GM19372 (cell line): ENCODE measurements at regions not wholly inside any gene's neighbourhood (a gene's known extent, or its start where the extent isn't known, plus 50 kb on each side); places are given as distances from the start of the nearest gene placed in this dataset.
"Not testable (repeated sequence)": the region's sequence is repeated elsewhere in the genome, so short reads cannot be mapped to it uniquely, and the experiment has no call there.

Experiments used
- ATAC-seq: cut with Tn5 transposase; IDR thresholded peaks from one replicate; pipeline ENCODE4 v1.9.1; 2021; ENCODE audit warnings: mild to moderate bottlenecking, low read depth, moderate library complexity; ENCODE audit not compliant: unreplicated experiment

GRCh38 chr21:43291347-43291950, 122.6 kb downstream of the CRYAA start:
- no peak for ATAC-seq

- ATAC-seq: no peak
Observed at GRCh38 chr21:43290421-43291346, 121.9 kb downstream of the CRYAA start.

DNA sequence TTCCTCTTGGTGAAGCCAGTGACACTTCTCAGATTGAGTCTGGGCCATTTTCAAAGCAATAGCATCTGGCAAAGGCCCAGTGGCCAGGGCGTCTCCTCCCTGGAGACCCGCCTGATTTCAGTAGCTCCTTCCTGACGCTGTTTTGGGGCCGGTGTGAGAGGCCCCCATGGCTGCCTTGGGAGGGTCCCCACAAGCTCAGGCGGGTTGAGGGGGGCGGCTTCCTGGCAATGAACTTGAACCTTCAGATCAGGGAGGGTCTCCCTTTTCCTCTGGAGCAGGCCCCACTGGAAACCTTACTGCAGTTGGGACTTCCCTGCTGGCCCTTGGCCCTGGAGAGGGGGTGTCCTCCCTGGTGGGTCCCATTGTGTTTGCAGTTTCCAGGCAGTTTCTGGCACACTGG, 121.2 kb downstream of the CRYAA start:
- ATAC-seq: no peak

DNA sequence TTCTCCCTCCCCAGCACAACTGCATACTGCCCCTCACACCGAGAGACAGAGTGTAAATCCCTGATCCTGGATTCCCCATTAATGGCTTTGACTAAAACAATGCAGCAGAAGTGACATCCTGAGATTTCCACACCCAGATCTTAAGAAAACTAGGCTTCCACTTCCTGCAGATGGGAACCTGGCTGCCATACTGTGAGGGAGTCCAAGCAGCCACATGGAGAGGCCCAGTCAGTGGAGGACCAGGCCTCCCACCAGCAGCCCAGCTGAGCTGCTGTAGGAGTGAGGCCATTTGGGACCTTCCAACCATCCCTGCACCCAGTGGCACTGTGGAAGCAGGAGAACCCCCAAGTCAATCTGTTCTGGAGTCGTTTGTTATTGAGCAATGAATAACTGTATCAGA, 120.6 kb downstream of the CRYAA start:
- no peak for ATAC-seq

DNA sequence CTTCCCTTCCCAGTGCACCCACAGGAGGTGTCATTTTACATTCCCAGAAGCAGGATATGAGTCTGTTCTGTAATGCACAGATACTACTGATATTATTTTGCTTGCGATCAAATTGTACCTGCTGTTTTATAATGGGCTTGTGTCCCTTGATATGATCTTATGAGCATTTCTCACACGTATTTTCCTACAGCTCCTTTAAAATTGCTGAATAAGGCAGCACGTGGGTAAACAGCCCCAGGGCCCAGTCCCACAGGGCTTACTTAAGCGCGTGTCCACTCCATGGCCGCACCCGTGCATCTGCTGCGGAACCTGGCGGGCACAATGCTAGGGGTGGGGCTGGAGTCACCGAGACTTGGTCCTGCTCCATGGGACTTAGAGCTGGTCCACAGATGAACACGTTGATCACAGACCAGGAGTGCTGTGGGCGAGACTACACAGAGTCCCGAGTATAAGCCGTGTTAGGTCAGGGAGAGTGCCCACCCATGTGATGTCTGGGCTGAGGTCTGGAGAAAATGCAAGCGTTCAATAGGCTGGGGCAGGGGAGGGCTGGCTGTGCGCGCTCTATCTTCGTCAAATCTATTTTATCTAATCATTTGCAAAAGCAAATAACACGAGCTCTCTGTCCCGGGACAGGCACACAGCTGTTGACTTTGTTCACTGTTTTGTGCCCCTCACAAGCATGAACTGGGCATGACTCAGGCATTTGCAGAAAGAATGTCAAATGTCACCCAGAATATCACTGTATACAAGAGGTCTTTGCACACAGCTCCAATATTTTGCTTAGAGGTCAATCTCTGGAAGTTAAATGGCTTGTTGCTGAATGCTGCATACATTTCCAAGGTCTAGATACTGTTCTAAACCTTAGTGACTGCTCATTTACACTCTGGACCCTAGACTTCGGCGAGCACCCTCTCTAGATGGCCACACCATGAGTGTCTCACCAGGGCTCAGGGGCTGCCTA, 119.3 kb downstream of the CRYAA start:
- no peak for ATAC-seq

- ATAC-seq: no peak
Observed at GRCh38 chr21:43287111-43287760, 118.4 kb downstream of the CRYAA start.

- ATAC-seq: no peak
Observed at GRCh38 chr21:43286196-43286595, 117.4 kb downstream of the CRYAA start.

DNA sequence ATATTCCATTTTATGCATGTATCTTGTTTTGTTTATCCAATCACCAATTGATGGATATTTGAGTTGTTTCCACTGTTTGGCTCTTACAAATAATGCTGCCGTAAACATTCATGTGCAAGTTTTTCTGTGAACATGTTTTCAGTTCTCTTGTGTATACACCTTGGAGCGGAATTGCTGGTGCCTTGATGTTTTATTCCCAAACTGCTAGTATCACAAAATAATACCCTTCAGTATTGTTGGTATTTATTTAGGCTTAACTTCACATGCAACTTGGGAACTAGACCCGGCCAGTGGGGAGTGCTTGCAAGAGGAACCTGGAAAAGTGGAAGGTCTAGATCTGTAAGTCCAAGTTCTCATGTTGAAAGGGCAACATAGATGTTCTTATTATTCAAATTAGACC, 115.9 kb downstream of the CRYAA start:
- ATAC-seq: no peak

- ATAC-seq: no peak
Observed at GRCh38 chr21:43284238-43284637, 115.4 kb downstream of the CRYAA start.

DNA sequence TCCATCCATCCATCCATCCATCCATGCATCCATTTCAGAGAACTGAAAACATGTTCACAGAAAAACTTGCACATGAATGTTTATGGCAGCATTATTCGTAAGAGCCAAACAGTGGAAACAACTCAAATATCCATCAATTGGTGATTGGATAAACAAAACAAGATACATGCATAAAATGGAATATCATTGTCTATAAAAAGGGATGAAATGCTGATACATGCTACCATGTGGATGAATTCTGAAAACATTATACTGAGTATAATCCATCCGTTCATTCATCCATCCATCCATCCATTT, 115.1 kb downstream of the CRYAA start:
- not testable (repeated sequence) for ATAC-seq

- ATAC-seq: no peak
Observed at GRCh38 chr21:43283136-43283924, 114.5 kb downstream of the CRYAA start.

DNA sequence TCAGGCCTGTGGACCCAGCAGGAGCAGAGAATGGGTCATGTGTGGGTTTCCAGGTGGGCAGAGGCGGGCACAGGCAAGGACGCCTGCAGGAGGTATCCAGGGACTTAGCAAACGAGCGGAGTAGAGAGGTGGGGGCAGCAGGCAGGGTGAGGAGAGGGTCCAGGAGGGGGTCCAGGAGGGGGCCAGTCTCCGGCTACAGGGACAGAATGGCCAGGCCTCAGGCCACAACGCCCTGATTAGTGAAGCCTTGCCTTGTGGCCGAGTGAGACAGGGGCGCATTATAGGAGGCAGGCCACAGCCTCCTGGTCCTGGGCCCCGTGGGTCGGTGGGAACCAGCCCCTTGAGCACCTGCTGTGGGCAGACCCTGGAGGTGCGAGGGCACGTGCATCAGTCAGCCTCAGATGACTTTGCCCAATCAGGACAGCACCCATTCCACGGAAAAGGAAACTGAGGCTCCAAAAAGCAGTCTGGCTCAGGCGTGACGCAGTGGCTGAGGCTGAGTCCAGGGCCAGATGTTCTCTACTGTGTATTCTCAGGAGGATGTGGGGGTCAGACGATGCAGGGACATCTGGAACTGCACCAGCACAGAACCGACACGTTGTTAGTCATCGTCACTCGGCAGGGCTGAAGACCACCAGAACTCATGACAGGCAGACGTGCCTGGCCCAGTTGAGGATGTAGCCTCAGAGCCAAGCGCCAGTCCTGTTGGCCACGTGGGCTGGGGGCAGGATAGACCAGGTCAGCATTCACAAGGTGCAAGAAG, 113.7 kb downstream of the CRYAA start:
- ATAC-seq: no peak

DNA sequence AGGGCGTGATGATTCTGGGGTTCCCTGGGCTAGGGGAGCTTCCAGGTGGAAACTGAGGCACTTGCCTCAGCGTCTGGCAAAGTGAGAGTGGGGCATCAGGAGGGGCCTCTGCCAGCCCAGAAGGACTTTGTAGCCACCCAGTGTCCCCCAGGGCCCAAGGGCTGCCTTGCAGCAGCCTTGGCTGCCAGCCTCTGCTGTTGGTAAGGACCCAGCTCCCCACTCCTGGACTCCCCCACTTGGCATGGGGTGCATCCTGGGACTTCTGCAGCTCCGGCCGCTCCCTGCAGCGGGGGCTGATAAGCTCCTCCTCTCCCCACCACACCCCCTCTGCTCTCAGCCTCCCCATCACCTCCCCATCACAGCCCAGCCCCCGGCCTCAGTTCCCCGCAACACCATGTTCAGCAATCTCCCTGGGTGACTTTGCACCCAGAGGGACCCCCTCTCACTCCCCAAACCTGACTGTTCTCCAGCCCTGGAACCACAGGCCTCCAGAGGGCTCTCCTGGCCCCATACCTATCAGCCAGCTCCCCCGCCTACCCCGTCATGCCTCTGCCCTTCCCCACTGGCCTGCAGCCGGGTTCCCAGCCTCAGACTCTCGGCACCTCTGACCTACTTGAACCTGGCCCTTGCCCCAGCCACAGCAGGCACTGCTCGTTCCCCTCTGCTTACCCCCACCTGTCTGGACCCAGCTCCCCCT, 113.0 kb downstream of the CRYAA start:
- ATAC-seq: no peak

GRCh38 chr21:43280949-43281633, 112.3 kb downstream of the CRYAA start:
- ATAC-seq: no peak

DNA sequence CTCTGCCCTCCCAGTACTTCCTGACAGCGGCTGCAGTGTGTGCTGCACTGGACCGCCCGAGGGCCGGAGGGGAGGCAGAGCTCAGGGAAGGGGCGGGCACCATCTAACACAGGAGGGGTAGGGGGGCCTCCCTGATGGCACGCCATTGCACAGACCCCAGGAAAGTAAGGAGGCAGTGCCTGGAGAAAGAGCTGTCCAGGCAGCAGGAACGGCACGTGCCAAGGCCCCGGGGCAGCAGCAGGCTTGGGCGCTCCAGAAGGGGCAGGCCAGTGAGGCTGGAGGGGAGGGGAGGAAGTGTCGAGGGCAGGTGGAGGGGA, 110.7 kb downstream of the CRYAA start:
- ATAC-seq: no peak

GRCh38 chr21:43278766-43279577, 110.2 kb downstream of the CRYAA start:
- no peak for ATAC-seq

DNA sequence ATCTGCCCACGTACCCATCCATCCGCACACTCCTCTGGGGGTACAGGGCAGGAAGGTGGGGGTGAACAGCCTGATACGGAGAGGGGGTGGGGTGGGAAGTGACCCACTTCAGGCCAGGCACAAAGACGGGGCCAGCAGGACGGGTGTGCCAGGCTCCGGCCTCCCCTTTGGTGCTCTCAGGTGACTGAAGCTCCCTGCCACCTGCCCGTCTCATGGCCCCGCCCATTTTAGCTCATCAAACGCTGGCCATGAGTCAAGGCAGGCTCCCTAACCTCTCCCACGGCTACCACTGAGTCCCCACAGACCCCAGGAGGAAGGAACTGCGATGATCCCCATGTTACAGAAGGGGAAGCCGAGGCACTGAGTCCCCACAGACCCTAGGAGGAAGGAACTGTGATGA, 109.6 kb downstream of the CRYAA start:
- ATAC-seq: no peak
